ENCODE measurements at regions not wholly inside any gene's neighbourhood (a gene's known extent, or its start where the extent isn't known, plus 50 kb on each side); places are given as distances from the start of the nearest gene placed in this dataset.

GRCh38 chr7:19210893-19211413, 65.7 kb upstream of the FERD3L start:
- Histone ChIP-seq H3K27me3 (no peaks in the 10 kb centered on the region), H3K9me3 (no peaks in the 10 kb centered on the region), H3K36me3 (no peaks in the 10 kb centered on the region), H3K4me3 (no peak overlapping the region), H3K4me1 (ENCODE audit: insufficient read depth) (no peaks in the 10 kb centered on the region), H3K27ac (no peak overlapping the region)
- whole genome bisulfite sequencing, 3 donors, result 47 to 56% (median 52%) methylated on average over 5 of the region's 5 CpGs
- DNase-seq, result no peak
- intact Hi-C loops (cut with DNase I), result no loop called here
- TF ChIP-seq EP300 (IDR thresholded peaks at IDR 0.05) (no peak), CTCF (IDR thresholded peaks at IDR 0.05) (no peak), POLR2A (IDR thresholded peaks at IDR 0.05) (no peak)

GRCh38 chr7:19209166-19209696, 64.0 kb upstream of the FERD3L start:
- intact Hi-C loops (cut with DNase I), result no loop called here
- Histone ChIP-seq H3K27ac (no peak overlapping the region), H3K4me3 (no peak overlapping the region), H3K36me3 (no peaks in the 10 kb centered on the region), H3K4me1 (ENCODE audit: insufficient read depth) (no peaks in the 10 kb centered on the region), H3K27me3 (no peaks in the 10 kb centered on the region), H3K9me3 (no peaks in the 10 kb centered on the region)
- TF ChIP-seq EP300 (IDR thresholded peaks at IDR 0.05) (no peak), POLR2A (IDR thresholded peaks at IDR 0.05) (no peak), CTCF (IDR thresholded peaks at IDR 0.05) (no peak)
- 89% methylated on average over 1 of the region's 1 CpG for WGBS, 3 donors
- no peak for DNase-seq

- no peak for TF ChIP-seq CTCF (IDR thresholded peaks at IDR 0.05)
- no peak for TF ChIP-seq EP300 (IDR thresholded peaks at IDR 0.05)
- TF ChIP-seq POLR2A (IDR thresholded peaks at IDR 0.05), result no peak
- no peaks in the 10 kb centered on the region for H3K4me1 ChIP-seq (ENCODE audit: insufficient read depth)
- intact Hi-C loops (cut with DNase I), result no loop called here
- no peak overlapping the region for H3K4me3 ChIP-seq
- no peak for DNase-seq
- WGBS, 3 donors, result 88 to 96% (median 89%) methylated on average over 4 of the region's 4 CpGs
- H3K27me3 ChIP-seq, result no peaks in the 10 kb centered on the region
- no peaks in the 10 kb centered on the region for H3K9me3 ChIP-seq
- no peaks in the 10 kb centered on the region for H3K36me3 ChIP-seq
- H3K27ac ChIP-seq, result no peak overlapping the region
Measured at GRCh38 chr7:19206721-19207120, 61.5 kb upstream of the FERD3L start.

- Histone ChIP-seq H3K27me3 (no peaks in the 10 kb centered on the region), H3K27ac (no peak overlapping the region), H3K4me1 (ENCODE audit: insufficient read depth) (no peaks in the 10 kb centered on the region), H3K9me3 (no peaks in the 10 kb centered on the region), H3K36me3 (no peaks in the 10 kb centered on the region), H3K4me3 (no peak overlapping the region)
- WGBS, 3 donors, result 77 to 83% (median 79%) methylated on average over 4 of the region's 4 CpGs
- TF ChIP-seq POLR2A (IDR thresholded peaks at IDR 0.05) (no peak), EP300 (IDR thresholded peaks at IDR 0.05) (no peak), CTCF (IDR thresholded peaks at IDR 0.05) (no peak)
- DNase-seq, result no peak
- intact Hi-C loops (cut with DNase I), result no loop called here
Measured at GRCh38 chr7:19203686-19204085, 58.5 kb upstream of the FERD3L start.
